ENCODE measurements at regions not wholly inside any gene's neighbourhood (a gene's known extent, or its start where the extent isn't known, plus 50 kb on each side); places are given as distances from the start of the nearest gene placed in this dataset.
"Not testable (repeated sequence)": the region's sequence is repeated elsewhere in the genome, so short reads cannot be mapped to it uniquely, and the experiment has no call there.

DNA sequence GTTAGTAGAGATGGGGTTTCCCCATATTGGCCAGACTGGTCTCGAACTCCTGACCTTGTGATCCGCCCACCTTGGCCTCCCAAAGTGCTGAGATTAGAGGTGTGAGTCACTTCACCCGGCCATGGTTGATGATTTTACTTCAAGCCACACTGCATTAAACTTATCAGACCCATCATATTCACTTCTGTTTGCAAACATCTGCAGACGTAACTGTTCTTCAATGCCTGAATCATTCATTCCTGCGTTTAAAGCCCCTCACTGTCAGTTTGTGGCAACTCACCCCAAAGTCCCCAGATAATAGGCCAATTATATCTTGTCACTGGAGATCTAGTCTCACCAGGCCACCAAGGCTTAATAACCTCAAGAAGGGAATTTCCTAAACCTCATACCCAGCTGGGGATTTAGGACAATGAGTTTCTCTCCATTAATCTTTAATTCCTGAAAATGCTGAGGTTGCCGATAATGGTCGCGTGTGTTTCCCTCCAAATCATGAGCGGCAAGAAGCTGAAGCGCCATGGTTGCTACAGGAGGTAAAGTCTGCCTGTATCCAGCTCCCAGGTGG is 229.6 kb downstream of the LY86 start:
- no peak for DNase-seq

DNA sequence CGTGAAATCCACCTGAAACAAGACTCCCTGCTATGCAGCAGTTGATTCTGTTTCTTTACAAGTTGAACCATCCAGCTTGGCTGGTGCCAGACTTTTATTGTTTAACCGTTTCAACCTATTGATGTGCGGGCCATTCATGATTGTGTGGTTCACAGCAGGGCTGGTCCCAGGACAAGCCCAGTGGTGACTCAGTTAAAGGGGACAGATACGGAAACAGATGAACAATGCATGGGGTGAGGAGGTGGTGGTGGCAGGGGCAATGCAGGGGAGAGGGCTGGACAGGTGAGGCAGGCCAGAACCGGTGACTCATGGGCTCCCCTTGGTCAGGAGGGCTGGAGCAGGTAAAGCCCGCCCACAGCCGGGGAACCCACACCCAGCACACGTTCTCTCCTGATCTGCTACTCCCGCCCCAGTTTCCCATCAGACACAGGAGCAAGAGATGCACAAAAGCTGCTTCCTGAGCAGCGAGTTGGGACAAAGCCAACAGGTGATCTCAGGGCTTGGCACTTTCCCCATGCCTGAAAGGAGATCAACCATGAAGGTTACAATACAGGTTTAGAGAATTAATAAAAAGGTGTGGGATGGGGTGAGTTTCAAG is 232.2 kb downstream of the LY86 start:
- peak; percentile 15 for DNase-seq

DNA sequence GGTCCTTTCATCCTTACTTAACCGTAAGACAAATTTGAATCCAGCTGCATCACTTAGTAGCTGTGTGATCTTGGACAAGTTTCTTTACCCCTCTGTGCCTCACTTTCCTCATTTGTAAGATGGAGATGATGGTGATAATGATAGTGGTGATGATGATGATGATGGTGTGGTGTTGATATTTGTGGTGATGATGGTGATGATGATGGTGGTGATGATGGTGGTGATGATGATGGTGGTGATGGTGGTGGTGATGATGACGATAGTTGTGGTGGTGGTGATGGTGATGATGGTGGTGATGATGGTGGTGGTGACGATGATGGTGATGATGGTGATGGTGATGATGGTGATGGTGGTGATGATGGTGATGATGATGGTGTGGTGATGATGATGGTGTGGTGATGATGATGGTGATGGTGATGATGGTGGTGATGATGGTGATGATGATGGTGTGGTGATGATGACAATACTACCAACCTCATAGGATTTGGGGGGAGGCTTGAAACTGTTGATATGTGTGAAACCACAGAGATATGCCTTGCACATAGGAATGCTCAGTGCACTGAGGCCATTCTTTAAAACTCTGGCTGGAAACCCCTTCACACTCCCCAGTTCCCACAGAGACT is 233.2 kb downstream of the LY86 start:
- no peak for DNase-seq

DNA sequence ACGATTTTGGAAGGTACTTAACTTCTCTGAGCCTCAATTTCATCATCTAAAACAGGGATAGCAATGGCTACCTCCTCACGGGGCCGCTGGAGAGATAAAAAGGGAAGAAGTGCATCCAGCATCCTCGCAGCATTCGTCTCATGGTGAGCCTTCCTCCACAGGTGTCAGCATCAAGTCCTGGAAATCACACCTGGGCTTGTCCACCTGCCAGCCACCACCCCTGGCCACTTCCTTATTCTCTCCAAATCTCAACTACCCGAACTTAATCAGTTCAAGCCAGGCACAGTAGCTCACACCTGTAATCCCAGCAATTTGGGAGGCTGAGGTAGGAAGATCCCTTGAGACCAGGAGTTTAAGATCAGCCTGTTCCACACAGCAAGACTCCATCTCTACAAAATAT is 234.5 kb downstream of the LY86 start:
- no peak for DNase-seq

DNA sequence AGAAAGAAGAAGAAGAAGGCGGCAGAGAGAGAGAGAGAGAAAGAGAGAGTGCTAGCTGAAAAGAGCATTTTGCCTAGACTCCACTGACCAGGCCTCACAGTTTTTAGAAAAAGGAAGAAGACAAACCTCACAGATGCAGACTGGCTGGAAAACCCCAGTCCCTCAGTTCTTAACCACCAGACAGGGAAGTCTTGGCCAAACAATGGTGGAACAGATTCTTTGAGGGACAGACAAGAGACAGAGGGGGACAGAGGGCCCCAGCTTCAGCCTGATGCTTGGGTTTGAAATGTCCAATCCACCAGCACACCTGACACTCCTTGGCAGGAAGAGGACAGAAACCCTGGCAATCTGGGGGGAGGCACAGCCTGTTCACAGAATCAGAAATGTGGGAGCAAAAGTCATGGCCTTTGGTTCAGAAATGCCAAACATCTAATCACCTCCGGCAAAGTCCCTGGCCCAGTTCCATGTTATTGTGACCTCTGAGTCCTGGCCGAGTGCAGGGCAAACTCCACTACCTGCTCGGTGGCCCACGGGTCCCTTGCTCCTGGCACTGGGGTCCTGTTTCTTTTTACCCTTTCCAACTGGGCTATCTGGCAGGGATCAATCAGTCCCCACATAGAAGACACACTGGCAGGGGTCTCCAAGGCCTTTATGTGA is 235.2 kb downstream of the LY86 start:
- no peak for DNase-seq

DNA sequence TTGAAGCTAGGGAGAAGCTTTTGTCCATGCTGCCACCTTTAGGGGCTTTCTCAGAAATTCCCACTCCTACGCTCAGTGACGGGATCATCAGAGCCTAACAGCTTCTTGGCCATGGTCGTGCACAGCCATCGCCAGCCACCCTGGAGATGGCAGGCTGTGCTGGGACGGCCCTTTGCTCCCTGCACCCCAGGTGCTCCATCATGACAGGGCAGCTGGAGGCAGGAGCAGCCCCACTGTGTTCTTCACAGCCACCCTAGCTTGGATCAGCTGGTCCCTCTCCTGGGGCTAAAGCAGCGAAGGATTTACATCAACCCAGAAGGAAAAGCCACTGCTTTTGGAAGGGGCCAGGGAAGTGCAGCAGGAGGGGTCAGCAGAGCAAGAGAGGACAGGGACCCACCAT is 235.9 kb downstream of the LY86 start:
- DNase-seq, result no peak

DNA sequence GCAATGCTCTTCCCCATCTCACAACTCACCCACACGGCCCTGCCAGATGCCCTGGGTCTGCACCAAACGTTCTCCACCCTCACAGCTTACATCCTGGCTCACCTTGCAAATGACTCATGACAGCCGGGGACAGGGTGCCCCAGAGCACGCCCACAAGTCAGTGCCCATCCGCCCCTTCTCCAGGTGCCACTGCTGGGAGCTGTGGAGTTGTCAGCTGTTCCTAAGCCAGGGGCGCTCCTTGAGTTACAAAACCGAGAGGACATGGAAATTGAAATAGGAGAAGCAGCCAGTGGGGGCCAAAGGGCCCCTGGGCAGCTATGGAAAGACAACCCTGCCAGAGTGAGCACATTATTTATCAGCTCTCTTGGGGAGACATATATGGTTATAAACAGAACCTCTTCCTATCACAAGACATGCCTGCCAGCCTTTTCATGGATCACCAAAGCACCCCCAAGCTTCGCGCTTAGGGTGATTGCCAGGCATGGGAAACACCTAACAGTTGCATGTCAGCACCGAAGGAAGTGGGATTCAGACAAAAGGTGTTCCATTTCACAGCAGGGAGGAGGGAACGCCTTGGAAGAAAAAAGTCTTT is 236.8 kb downstream of the LY86 start:
- DNase-seq, result no peak

DNA sequence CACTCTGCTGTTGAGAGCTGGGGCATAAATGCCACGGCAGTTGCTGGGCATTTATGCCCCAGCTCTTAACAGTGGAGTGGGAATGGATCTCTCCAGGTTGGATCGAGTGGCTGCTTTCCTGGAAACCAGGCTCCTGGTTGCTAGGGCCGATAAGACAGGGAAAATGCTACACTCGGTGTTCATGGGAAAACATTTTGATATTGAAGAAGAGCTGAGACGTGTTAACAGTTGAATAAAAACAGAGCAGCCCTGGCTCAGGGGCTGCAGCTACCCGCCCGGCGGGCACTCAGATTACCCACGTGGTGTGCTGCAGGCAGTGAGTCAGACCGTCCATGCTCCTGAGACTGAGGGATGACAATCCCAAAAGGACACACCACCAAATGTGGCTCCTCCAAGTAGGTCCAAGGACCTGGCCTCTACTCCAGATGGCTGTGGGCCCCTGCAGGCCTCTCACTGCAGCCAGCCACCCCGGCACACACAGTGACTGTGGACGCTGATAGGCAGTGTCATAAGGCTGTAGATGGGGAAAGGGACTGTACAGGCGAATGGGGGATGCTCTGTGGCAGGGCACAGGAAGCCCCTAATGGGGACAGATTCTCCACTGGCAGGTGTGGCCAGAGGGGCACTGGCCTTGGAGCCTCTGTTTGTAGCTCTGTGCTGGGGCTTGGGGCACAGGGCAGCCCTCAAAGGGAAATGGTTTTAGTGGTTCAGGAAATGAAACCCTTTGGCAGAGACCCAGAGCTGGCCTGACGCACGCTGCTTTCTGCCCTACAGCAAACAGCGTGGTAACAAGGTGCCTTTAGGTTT is 237.8 kb downstream of the LY86 start:
- DNase-seq, result peak; percentile 51

DNA sequence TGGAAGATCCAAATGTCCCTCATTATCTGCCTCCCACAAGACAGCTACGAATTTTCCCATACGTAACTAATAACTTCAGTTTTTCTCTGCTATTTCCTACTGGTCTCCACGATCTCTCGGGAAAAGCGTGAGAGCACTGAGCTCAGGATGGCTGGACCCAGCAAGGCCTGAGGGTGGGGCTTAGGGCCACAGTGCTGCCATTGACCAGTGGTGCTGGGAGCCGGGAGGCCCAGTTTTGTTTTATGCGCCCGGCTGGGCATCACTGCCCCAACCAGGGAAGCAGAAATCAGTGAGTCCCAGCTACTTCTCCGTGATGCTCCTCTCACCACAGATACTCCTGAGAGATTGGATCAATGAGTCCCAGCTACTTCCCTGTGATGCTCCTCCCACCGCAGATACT is 238.4 kb downstream of the LY86 start:
- no peak for DNase-seq

DNA sequence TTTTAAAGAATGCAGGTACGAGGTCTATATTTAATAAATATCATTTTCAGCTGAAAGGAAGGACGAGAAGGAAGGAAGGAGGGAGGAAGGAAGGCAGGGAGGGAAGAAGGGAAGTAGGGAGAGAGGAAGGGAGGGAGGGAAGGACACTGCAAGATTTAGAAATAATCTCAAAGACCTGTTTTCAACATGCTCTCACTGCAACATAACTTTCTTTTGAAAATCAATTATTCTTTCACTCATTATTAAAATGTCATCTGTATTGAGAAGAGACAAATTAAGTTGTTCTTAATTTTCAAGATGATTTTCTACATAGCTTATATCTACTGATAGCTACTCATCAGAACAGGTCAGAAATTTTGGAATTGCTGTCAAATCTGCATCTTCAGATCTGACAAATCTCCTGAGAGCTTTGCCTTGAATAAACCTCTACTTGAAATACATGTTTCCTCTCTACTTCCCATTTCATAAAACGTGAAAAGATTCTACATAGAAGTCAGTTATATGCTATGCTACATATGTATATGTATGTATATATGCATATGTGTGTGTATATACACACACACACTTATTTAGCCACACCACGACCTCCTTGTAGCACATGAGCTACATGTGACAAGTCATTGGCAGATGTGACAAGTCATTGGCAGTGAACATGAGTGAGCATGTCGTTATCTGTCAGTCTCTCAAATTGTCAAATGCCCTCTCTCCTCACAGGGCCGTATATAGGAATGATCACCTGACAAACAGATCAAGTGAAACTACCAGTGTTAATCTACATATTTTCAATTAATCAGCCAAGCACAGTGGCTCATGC is 241.6 kb downstream of the LY86 start:
- no peak for DNase-seq

DNA sequence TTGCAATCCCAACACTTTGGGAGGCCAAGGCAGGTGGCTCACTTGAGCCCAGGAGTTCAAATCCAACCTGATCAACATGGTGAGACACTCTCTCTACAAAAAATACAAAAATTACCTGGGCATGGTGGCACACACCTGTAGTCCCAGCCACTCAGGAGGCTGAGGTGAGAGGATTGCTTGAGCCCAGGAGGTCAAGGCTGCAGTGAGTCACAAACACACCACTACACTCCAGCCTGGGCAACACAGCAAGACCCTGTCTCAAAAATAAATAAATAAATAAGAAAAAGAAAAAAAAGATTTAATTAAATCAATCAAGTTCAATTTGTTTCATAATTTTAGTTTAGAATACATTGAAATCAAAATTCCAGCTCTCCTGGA is 242.2 kb downstream of the LY86 start:
- not testable (repeated sequence) for DNase-seq

DNA sequence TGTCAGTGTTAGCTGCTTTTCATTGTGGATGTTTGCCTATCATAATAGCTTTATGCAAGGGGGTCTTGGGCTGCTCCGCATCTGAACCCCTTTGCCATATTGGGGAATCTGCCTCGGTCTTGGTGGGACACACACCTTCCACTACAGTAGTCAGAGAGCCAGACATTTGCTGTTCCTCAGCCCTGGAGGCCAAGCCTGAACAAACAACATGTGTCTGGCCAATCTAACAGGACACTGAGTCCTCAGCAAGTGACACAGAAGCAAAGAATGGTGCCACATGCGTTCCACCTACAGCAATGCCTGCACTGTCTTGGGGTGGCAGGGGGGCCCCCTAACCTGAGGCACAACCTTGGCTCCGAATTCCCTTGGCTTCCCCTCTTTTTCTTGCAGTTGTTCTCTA is 243.9 kb downstream of the LY86 start:
- no peak for DNase-seq

DNA sequence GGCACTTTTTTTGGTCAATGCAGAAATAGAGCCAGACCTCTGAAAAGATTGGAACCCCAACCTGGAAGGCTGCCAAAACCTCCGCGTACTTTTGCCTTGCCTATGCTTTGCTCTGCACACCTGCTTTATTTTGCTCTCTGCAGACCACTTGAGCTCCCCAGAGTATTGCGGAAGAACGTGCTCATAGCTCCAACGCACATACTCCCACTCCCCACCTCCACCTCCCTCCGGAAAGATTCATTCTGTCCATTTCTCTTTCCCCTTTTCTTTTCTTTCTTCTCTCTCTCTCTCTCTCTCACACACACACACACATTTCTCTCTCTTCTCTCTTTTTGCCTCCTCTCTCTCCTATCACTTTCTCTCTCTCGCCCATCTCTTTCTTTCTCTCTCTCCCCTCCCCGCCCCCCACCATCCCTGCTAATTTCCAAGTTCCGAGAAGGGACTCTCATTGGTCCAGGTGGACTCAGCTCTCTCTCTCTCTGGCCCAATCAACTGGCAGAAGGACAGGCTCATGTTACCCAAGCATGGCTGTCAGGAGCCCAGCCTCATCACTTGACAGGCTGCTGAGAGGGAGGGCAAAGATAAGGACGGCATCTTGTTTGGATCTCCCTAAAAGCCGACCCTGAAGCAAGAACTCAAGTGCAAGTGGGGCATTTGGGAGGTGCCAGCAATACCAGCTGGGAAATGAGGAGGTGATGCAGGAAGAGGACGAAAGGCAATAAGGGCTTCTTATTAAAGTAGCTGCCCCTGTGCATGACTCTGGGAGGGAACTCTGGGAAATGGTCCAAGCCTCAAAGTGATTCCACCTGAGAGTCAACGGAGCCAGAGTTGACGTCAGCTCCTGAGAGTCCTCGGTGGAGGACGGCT is 246.1 kb downstream of the LY86 start:
- peak; percentile 70 for DNase-seq

DNA sequence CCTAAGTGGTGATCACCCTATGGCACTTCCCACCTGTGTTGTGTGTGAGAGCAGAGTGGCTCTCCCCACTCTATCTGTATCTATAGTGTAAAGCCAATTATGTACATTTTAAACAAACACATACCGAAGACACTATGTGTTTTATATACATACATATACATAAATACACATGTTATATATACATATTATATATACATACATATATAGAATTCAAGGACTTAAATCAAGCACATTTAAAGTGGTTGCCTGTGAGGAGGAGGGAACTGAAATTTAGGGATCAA is 246.6 kb downstream of the LY86 start:
- no peak for DNase-seq

DNA sequence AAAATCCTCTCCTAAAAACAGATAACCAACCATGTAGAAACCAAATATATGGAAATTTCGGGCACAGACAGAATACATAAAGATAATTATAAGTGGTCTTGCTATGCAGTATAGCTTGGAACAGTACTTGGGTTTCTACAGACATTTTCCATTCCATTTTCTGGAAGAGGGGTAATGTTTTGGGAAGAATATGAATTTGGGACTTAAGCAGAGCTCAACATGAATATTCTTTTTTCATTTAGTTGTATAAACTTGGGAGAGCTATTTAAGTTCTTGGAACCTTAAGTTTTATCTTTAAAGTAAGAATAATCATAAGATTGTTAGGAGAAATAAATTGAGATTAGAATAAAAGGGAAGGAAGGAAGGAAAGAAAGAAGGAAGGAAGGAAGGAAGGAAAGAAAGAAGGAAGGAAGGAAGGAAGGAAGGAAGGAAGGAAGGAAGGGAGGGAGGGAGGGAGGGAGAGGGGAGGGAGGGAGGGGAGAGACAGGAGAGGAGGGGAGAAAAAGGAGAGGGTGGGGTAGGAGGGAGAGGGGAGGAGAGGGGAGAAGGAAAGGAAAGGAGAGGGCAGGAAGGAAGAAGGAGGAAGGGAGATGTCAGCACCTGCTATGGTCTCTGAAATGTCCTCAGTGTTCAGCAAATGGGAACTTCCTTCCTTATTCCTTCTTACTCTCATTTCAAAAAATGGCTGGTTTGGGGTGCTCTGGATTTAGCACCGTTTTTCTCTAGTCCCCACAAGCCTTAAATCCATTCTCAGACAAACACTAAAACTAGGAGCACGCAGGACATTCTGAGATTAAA is 248.3 kb downstream of the LY86 start:
- DNase-seq, result no peak

DNA sequence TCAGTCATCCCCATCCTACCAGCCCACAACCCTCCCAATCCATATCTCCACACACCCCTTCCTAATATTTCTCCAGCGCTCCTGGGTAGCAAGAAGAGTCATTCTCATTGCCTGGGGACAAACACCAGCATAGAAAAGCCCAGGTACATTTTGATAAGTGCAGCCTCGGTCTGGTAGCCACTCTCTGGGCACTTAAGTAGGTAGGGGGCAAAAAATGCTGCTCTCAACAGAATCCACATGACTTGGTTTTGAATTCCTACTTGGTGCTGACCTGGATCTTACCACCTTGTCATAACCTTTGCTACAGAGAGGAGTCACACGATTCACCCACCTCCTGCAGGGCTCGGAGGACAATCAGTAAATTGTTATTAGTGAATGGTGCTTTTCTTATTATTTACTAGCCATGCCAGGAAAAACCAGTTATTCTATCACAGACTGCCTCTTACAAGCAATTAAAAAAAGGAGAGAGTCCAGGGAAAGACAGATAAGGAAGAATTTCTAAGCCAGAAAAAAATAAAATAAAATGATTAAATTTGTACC is 249.1 kb downstream of the LY86 start:
- DNase-seq, result no peak

DNA sequence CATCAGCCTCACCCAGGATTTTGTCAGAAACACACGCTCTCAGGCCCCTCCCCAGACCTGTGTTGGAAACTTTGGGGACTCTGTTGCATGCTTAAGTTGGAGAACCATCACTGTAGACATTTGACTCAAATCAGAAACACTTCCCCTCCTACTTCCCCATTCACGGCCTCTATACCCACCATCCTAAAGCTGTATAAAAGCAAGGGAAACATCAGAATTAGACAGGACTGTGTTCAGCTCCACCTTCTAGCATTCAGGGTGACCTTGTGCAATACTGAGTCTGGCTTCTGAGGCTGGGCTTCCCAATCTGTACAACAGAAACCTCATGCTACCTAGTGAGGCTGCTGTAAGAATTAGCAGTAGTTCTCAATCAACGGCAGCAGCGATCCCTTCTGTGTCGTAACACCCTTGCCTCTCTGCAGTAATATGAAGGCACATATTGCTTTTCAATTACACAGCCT is 252.3 kb downstream of the LY86 start:
- DNase-seq, result no peak

DNA sequence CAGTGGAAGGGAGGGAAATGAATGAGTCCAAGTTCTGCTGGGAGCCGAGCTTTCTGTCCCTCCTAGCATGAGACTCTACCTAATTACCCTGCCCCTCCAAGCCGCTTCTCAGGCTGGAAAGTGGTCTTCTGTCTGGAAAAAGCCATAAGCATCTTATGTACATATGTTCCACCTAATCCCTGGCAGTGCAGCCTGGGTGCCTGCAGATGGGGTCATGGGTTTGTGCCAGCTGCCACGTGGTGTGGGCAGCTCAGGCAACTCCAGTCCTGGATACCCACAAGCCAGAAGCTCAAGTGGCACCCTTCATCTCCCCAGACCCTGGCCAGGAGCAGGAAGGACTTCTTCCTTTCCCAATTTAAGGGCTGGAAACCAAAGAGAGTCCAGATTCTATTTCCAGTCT is 253.1 kb downstream of the LY86 start:
- no peak for DNase-seq

DNA sequence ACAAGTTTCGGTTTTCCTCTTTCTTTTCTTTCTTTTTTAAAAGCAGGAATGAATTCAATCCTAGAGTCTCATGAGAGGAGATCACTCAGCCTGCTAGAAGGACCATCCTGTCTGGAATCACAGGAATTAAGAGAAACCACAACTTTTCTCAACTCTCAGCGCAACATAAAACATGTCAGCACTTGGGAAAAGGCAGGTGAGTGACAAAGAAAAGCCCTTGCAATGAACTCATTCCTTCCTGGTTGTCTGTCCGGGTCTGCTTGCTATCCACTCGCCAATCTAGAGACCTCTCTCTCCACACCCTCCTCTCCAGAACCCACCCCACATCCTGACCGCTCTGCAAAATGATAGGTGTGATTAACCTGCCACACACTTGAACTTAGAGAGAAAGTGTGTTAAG is 253.8 kb downstream of the LY86 start:
- DNase-seq, result no peak

DNA sequence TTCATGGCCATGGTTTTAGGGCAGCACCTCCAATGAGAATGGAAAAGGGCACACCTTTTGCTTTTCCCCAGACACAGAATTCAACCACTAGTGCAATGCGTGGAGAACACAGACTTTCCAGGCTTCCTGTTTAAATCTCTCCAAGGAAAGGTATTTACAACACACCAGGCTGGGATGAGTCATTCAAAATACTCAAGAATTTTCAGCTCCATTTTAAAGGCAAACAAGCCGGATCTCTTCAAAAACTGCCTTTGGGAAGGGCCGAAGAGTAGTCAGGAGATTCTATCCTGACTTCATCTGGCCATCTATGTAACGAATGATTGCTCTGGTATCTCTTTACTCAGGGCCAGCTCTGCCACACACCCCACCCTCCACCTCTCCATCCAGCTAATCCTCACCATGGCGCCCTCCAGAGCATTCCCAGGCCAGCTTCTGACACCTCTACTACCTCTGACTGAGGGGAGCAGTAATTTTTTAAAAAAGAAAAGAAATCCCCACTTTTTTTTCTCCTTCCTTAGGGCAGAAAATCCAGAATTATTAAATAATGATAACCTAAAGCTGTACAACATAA is 254.6 kb downstream of the LY86 start:
- DNase-seq, result no peak
